Vagina (tissue), 2 donors: ENCODE measurements at regions not wholly inside any gene's neighbourhood (a gene's known extent, or its start where the extent isn't known, plus 50 kb on each side); places are given as distances from the start of the nearest gene placed in this dataset.

Experiments
- POLR2A ChIP-seq, 2 donors: fragments of 450-650 bp; IDR thresholded peaks; one replicate each; pipeline ENCODE4 v1.6.1; 2017; ENCODE audit warnings: antibody characterized with exemption in 2 of 2, mild to moderate bottlenecking in 2 of 2, moderate library complexity in 2 of 2
- TF ChIP-seq, protein P1 (sequence below), 3 experiments: fragments of 450-650 bp in 2 of 3; fragments of 200-600 bp in 1 of 3; sonication (generic) in 1 of 3; IDR thresholded peaks; one replicate each; pipeline ENCODE4 v1.5.1; 2017 to 2019; ENCODE audit warnings: antibody characterized with exemption in 3 of 3, mild to moderate bottlenecking in 2 of 3, moderate library complexity in 2 of 3

DNA sequence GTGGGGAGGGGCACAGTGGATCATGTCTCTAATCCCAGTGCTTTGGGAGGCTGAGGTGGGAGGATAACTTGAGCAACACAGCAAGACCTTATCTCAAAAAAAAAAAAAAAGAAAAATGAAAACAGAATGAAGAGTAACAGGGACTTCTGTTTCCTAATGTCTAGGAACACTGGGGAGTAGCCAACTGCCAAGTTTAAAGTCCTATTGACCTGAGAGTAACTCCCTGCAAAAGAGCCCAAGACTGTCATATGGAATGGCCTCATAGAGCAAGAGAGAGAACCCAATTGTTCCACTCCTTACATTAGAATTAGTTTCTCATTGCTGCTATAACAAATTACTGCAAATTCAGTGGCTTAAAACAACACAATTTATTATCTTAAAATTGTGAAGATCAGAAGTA lies 881.4 kb upstream of the ROBO1 start:
- TF ChIP-seq, protein P1, sequence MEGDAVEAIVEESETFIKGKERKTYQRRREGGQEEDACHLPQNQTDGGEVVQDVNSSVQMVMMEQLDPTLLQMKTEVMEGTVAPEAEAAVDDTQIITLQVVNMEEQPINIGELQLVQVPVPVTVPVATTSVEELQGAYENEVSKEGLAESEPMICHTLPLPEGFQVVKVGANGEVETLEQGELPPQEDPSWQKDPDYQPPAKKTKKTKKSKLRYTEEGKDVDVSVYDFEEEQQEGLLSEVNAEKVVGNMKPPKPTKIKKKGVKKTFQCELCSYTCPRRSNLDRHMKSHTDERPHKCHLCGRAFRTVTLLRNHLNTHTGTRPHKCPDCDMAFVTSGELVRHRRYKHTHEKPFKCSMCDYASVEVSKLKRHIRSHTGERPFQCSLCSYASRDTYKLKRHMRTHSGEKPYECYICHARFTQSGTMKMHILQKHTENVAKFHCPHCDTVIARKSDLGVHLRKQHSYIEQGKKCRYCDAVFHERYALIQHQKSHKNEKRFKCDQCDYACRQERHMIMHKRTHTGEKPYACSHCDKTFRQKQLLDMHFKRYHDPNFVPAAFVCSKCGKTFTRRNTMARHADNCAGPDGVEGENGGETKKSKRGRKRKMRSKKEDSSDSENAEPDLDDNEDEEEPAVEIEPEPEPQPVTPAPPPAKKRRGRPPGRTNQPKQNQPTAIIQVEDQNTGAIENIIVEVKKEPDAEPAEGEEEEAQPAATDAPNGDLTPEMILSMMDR (IDR thresholded peaks at IDR 0.05) = no peak
- no peak for TF ChIP-seq POLR2A (IDR thresholded peaks at IDR 0.05)
